ENCODE measurements at regions not wholly inside any gene's neighbourhood (a gene's known extent, or its start where the extent isn't known, plus 50 kb on each side); places are given as distances from the start of the nearest gene placed in this dataset.

GRCh38 chr5:82362636-82363035 lies 84.5 kb upstream of the RPS23 start:
- ChIA-PET CTCF (interaction anchor here (2.2 kb wide), 1 partner anchor 15 kb away, joined by 6 read pairs; no protein-coding TSS in a partner anchor), POLR2A (no interaction called here)
- H3K27ac ChIP-seq = no peak overlapping the region
- no peak overlapping the region for H3K4me3 ChIP-seq
- 38% methylated on average over 6 of the region's 6 CpGs for WGBS (ENCODE audit: missing lambda C conversion rate)
- H3K4me1 ChIP-seq = peaks cover 19% of the 10 kb centered on the region
- ATAC-seq (no peak), DNase-seq (ENCODE audit: low read depth in 1 of 2, low spot score in 1 of 2) (no peak), FAIRE-seq (no peak)
- H3K9me3 ChIP-seq = no peaks in the 10 kb centered on the region
- H3K4me2 ChIP-seq = no peak overlapping the region
- TF ChIP-seq ATOH8 (CRISPR knock-in tag; IDR thresholded peaks at IDR 0.05; ENCODE audit: low read depth) (no peak), KDM5A (IDR thresholded peaks at IDR 0.05) (no peak), HMGXB4 (CRISPR knock-in tag; IDR thresholded peaks at IDR 0.05; ENCODE audit: borderline replicate concordance) (no peak), HOXB5 (CRISPR knock-in tag; IDR thresholded peaks at IDR 0.05) (no peak), JUNB (IDR thresholded peaks at IDR 0.05) (no peak), ELK1 (IDR thresholded peaks at IDR 0.05; ENCODE audit: low read depth, low read length) (no peak), CHD2 (IDR thresholded peaks at IDR 0.05; ENCODE audit: low read length, partially characterized antibody) (no peak), CEBPB (IDR thresholded peaks at IDR 0.05) (no peak), REST (IDR thresholded peaks at IDR 0.05) (no peak), MAZ (IDR thresholded peaks at IDR 0.05; ENCODE audit: borderline replicate concordance, low read depth, low read length) (no peak), JUN (IDR thresholded peaks at IDR 0.05) (no peak), RARB (CRISPR knock-in tag; IDR thresholded peaks at IDR 0.05) (no peak), ZNF302 (CRISPR knock-in tag; IDR thresholded peaks at IDR 0.05) (no peak), CTCF (IDR thresholded peaks at IDR 0.05) (no peak), HES2 (IDR thresholded peaks at IDR 0.05) (no peak), MAX (IDR thresholded peaks at IDR 0.05) (no peak)

GRCh38 chr5:82360022-82360421 lies 81.9 kb upstream of the RPS23 start:
- FAIRE-seq (no peak), DNase-seq (ENCODE audit: low read depth in 1 of 2, low spot score in 1 of 2) (no peak), ATAC-seq (no peak)
- H3K4me2 ChIP-seq = no peak overlapping the region
- H3K4me3 ChIP-seq = no peak overlapping the region
- 0 out of 6 replicates have a peak overlapping the region, but pooled peaks of 1 of the 2 experiments have one; percentile 6 for H3K27ac ChIP-seq
- peaks cover 17% of the 10 kb centered on the region for H3K4me1 ChIP-seq
- no peaks in the 10 kb centered on the region for H3K9me3 ChIP-seq
- ChIA-PET POLR2A (no interaction called here), CTCF (interaction anchor here (0.8 to 3.0 kb wide), 4 partner anchors 9 to 1205 kb away, joined by 3 to 10 read pairs (median 3); no protein-coding TSS in a partner anchor)
- WGBS (ENCODE audit: missing lambda C conversion rate) = 66% methylated on average over 3 of the region's 3 CpGs
- TF ChIP-seq E2F6 (IDR thresholded peaks at IDR 0.05; ENCODE audit: borderline replicate concordance, low read depth) (no peak), EP300 (IDR thresholded peaks at IDR 0.05) (no peak), JUNB (IDR thresholded peaks at IDR 0.05) (no peak), BCL3 (IDR thresholded peaks at IDR 0.05) (no peak), HMGXB4 (CRISPR knock-in tag; IDR thresholded peaks at IDR 0.05; ENCODE audit: borderline replicate concordance) (no peak), POLR2AphosphoS2 (conservative IDR thresholded peaks at IDR 0.05; ENCODE audit: low read length) (no peak), KDM5A (IDR thresholded peaks at IDR 0.05) (no peak), ZNF302 (CRISPR knock-in tag; IDR thresholded peaks at IDR 0.05) (no peak), ZC3H11A (IDR thresholded peaks at IDR 0.05) (no peak), BHLHE40 (IDR thresholded peaks at IDR 0.05; ENCODE audit: low read depth, low read length) (no peak), FOSB (CRISPR knock-in tag; IDR thresholded peaks at IDR 0.05) (no peak)
